ENCODE measurements at regions not wholly inside any gene's neighbourhood (a gene's known extent, or its start where the extent isn't known, plus 50 kb on each side); places are given as distances from the start of the nearest gene placed in this dataset.

DNA sequence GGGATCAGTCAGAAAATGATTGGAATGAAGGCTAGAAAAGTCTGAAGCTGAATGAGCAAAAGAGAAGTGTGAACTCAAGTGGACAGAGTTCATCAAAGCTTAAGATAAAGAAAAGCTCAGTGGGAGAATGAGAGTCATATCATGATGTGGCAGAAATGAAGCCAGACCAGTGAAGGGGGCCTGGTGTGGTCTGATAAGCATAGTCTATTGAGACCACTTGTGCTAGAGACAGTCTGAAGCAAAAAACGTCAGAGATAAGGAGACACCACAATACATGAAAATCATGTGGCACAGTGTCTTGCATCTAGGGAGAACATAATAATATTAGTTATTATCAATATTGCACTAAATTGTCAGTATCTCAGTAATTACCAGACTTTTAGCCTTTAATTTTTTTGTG lies 601.5 kb downstream of the UTRN start:
- DNase-seq = no peak
- Histone ChIP-seq H3K36me3 (no peaks in the 10 kb centered on the region), H3K27ac (no peak overlapping the region), H3K27me3 (no peaks in the 10 kb centered on the region), H3K9me3 (no peaks in the 10 kb centered on the region), H3K9ac (ENCODE audit: low read depth in 2 of 2, low read length in 2 of 2) (no peak overlapping the region), H3K4me1 (no peaks in the 10 kb centered on the region), H3K4me3 (no peak overlapping the region)
- TF ChIP-seq, protein P1, sequence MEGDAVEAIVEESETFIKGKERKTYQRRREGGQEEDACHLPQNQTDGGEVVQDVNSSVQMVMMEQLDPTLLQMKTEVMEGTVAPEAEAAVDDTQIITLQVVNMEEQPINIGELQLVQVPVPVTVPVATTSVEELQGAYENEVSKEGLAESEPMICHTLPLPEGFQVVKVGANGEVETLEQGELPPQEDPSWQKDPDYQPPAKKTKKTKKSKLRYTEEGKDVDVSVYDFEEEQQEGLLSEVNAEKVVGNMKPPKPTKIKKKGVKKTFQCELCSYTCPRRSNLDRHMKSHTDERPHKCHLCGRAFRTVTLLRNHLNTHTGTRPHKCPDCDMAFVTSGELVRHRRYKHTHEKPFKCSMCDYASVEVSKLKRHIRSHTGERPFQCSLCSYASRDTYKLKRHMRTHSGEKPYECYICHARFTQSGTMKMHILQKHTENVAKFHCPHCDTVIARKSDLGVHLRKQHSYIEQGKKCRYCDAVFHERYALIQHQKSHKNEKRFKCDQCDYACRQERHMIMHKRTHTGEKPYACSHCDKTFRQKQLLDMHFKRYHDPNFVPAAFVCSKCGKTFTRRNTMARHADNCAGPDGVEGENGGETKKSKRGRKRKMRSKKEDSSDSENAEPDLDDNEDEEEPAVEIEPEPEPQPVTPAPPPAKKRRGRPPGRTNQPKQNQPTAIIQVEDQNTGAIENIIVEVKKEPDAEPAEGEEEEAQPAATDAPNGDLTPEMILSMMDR (IDR thresholded peaks at IDR 0.05) = no peak
- intact Hi-C loops (cut with DNase I) = no loop called here

- no peak overlapping the region for H3K27ac ChIP-seq
- no peak overlapping the region for H3K4me3 ChIP-seq
- H3K9me3 ChIP-seq = no peaks in the 10 kb centered on the region
- intact Hi-C loops (cut with DNase I) = no loop called here
- no peaks in the 10 kb centered on the region for H3K36me3 ChIP-seq
- no peak for DNase-seq
- no peak overlapping the region for H3K9ac ChIP-seq (ENCODE audit: low read depth in 2 of 2, low read length in 2 of 2)
- TF ChIP-seq, protein P1 (IDR thresholded peaks at IDR 0.05) = no peak
- H3K4me1 ChIP-seq = no peaks in the 10 kb centered on the region
- no peaks in the 10 kb centered on the region for H3K27me3 ChIP-seq
These were observed 603.5 kb downstream of the UTRN start for GRCh38 chr6:144888621-144889020.

- intact Hi-C loops (cut with DNase I) = no loop called here
- no peak for DNase-seq
- H3K9ac ChIP-seq (ENCODE audit: low read depth in 2 of 2, low read length in 2 of 2) = no peak overlapping the region
- no peak overlapping the region for H3K27ac ChIP-seq
- no peaks in the 10 kb centered on the region for H3K27me3 ChIP-seq
- TF ChIP-seq, protein P1 (IDR thresholded peaks at IDR 0.05) = no peak
- H3K9me3 ChIP-seq = no peaks in the 10 kb centered on the region
- no peaks in the 10 kb centered on the region for H3K36me3 ChIP-seq
- no peak overlapping the region for H3K4me3 ChIP-seq
- no peaks in the 10 kb centered on the region for H3K4me1 ChIP-seq
These were observed 608.6 kb downstream of the UTRN start for GRCh38 chr6:144893680-144894151.

- Histone ChIP-seq H3K27me3 (no peaks in the 10 kb centered on the region), H3K4me1 (no peaks in the 10 kb centered on the region), H3K9me3 (no peaks in the 10 kb centered on the region), H3K4me3 (no peak overlapping the region), H3K36me3 (no peaks in the 10 kb centered on the region), H3K27ac (no peak overlapping the region), H3K9ac (ENCODE audit: low read depth in 2 of 2, low read length in 2 of 2) (no peak overlapping the region)
- TF ChIP-seq, protein P1 (IDR thresholded peaks at IDR 0.05) = no peak
- intact Hi-C loops (cut with DNase I) = no loop called here
- DNase-seq = no peak
These were observed 609.1 kb downstream of the UTRN start for GRCh38 chr6:144894240-144894639.

DNA sequence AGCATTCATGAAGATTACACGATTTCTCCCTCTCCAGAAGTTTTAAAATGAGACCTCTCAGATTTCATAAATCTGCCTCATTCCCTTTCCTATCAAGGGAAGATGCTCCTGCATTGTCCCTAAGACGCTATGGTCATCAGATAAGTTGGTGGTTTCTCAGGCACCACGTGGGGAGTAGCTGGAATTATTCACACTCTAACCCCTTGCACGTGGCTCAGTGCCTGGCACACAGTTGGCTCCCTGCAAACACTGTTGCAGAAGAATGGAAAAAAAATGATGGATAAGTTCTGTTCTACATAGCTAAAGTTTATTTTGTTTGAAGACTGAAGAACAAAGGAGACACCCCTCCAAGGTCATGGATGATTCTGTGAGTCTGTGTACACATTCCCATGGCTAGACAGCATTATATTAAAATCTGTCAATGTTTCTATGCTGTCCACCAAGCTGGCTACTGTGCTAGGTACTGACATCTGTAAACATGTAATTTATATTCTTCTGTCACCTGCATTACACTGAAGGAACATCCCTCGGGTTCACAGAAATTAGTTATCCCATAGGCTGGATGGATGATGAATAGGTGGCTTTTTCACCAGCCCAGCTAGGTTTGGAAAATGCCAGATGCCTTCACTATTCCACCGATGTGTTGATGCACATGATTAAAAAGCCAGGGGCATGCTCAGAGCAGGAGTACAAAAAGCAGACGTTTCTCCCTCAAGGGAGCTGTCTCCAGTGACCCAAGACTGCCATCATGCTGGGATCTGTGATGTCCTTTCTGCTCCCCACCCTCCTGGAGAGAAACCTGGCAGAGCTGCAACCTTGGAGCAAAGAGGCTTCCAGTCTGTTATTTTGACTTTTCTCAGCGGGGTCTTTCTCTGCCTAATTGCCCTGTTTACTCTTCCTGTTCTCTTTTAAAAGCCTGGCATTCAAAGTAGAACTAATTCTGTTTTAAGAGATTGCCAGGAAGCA lies 610.5 kb downstream of the UTRN start:
- intact Hi-C loops (cut with DNase I) = no loop called here
- no peak overlapping the region for H3K9ac ChIP-seq (ENCODE audit: low read depth in 2 of 2, low read length in 2 of 2)
- no peak overlapping the region for H3K4me3 ChIP-seq
- H3K36me3 ChIP-seq = no peaks in the 10 kb centered on the region
- no peaks in the 10 kb centered on the region for H3K4me1 ChIP-seq
- no peaks in the 10 kb centered on the region for H3K27me3 ChIP-seq
- no peak overlapping the region for H3K27ac ChIP-seq
- H3K9me3 ChIP-seq = no peaks in the 10 kb centered on the region
- TF ChIP-seq, protein P1 (IDR thresholded peaks at IDR 0.05) = no peak
- no peak for DNase-seq
